RWPE2 (cell line): ENCODE measurements at regions not wholly inside any gene's neighbourhood (a gene's known extent, or its start where the extent isn't known, plus 50 kb on each side); places are given as distances from the start of the nearest gene placed in this dataset.

ENCODE experiments used
- ATAC-seq: fragments of 200-7000 bp; cut with Tn5 transposase; 3 replicates; pipeline ENCODE4 v1.9.1; 2021; ENCODE audit warnings: low read depth
- DNase-seq: peaks from one replicate; pipeline ENCODE4 v3.0.0-alpha.2; 2020; ENCODE audit warnings: low spot score
- H3K27ac ChIP-seq: fragments of 450-650 bp; 2 replicates; pipeline ENCODE4 v1.5.1; 2017; ENCODE audit warnings: mild to moderate bottlenecking; ENCODE audit not compliant: poor library complexity, severe bottlenecking
- H3K27me3 ChIP-seq: fragments of 250-450 bp; sonication (Bioruptor Pico); 2 replicates; pipeline ENCODE4 v1.5.1; 2021; ENCODE audit warnings: mild to moderate bottlenecking, moderate library complexity; ENCODE audit not compliant: insufficient read depth, poor library complexity, severe bottlenecking
- H3K36me3 ChIP-seq: fragments of 250-450 bp; sonication (Bioruptor Pico); 2 replicates; pipeline ENCODE4 v1.5.1; 2020; ENCODE audit warnings: low read depth, mild to moderate bottlenecking, moderate library complexity
- H3K4me1 ChIP-seq: fragments of 250-450 bp; sonication (Bioruptor Pico); 2 replicates; pipeline ENCODE4 v1.5.1; 2021; ENCODE audit warnings: mild to moderate bottlenecking, moderate library complexity; ENCODE audit not compliant: insufficient read depth, poor library complexity, severe bottlenecking
- H3K4me3 ChIP-seq: fragments of 250-450 bp; sonication (Bioruptor Pico); 2 replicates; pipeline ENCODE4 v1.5.1; 2021; ENCODE audit warnings: mild to moderate bottlenecking, moderate library complexity; ENCODE audit not compliant: severe bottlenecking
- H3K9me3 ChIP-seq: fragments of 250-450 bp; sonication (Bioruptor Pico); 2 replicates; pipeline ENCODE4 v1.5.1; 2021; ENCODE audit warnings: mild to moderate bottlenecking, moderate library complexity; ENCODE audit not compliant: severe bottlenecking
- CTCF ChIP-seq: fragments of 450-650 bp; IDR thresholded peaks from one replicate; pipeline ENCODE4 v1.5.1; 2017; ENCODE audit warnings: mild to moderate bottlenecking, moderate library complexity; ENCODE audit not compliant: poor library complexity, severe bottlenecking

GRCh38 chr4:28362169-28362568, 1501.5 kb downstream of the STIM2 start:
- H3K27ac ChIP-seq = no peak overlapping the region
- no peak for TF ChIP-seq CTCF
- ATAC-seq = no peak

GRCh38 chr4:28369499-28369898, 1508.9 kb downstream of the STIM2 start:
- Histone ChIP-seq H3K4me1 (peaks cover 25% of the 10 kb centered on the region), H3K9me3 (no peaks in the 10 kb centered on the region), H3K27ac (peak overlapping the region; percentile 75), H3K27me3 (no peaks in the 10 kb centered on the region), H3K36me3 (0 out of 2 replicates have a peak, but pooled peaks cover 6% of the 10 kb centered on the region), H3K4me3 (no peak overlapping the region)
- DNase-seq (no peak), ATAC-seq (peak; percentile 78)
- no peak for TF ChIP-seq CTCF

More at GRCh38 chr4:28362169-28362568, 1501.5 kb downstream of the STIM2 start:
- no peak overlapping the region for H3K4me3 ChIP-seq
- no peaks in the 10 kb centered on the region for H3K36me3 ChIP-seq
- DNase-seq = no peak
- no peaks in the 10 kb centered on the region for H3K4me1 ChIP-seq
- no peaks in the 10 kb centered on the region for H3K9me3 ChIP-seq
- H3K27me3 ChIP-seq = no peaks in the 10 kb centered on the region

GRCh38 chr4:28373191-28373590, 1512.5 kb downstream of the STIM2 start:
- H3K27me3 ChIP-seq = no peaks in the 10 kb centered on the region
- peaks cover 30% of the 10 kb centered on the region for H3K4me1 ChIP-seq
- DNase-seq = no peak
- no peaks in the 10 kb centered on the region for H3K9me3 ChIP-seq
- TF ChIP-seq CTCF = no peak
- no peak for ATAC-seq
- peak overlapping the region; percentile 59 for H3K27ac ChIP-seq
- H3K36me3 ChIP-seq = 0 out of 2 replicates have a peak, but pooled peaks cover 6% of the 10 kb centered on the region
- no peak overlapping the region for H3K4me3 ChIP-seq

GRCh38 chr4:28373601-28374000, 1513.0 kb downstream of the STIM2 start:
- H3K36me3 ChIP-seq = 0 out of 2 replicates have a peak, but pooled peaks cover 6% of the 10 kb centered on the region
- H3K27me3 ChIP-seq = no peaks in the 10 kb centered on the region
- no peaks in the 10 kb centered on the region for H3K9me3 ChIP-seq
- H3K4me3 ChIP-seq = no peak overlapping the region
- TF ChIP-seq CTCF = no peak
- peaks cover 30% of the 10 kb centered on the region for H3K4me1 ChIP-seq
- peak; percentile 61; the same call in 1 of the 3 replicates for ATAC-seq
- no peak for DNase-seq
- H3K27ac ChIP-seq = peak overlapping the region; percentile 59

GRCh38 chr4:28378109-28378830, 1517.6 kb downstream of the STIM2 start:
- no peak for TF ChIP-seq CTCF
- H3K9me3 ChIP-seq = no peaks in the 10 kb centered on the region

More at GRCh38 chr4:28378109-28378830, 1517.6 kb downstream of the STIM2 start:
- DNase-seq = no peak
- Histone ChIP-seq H3K36me3 (no peaks in the 10 kb centered on the region), H3K27me3 (no peaks in the 10 kb centered on the region), H3K4me3 (no peak overlapping the region), H3K4me1 (peaks cover 13% of the 10 kb centered on the region), H3K27ac (no peak overlapping the region)
- no peak for ATAC-seq
